Liver (tissue), 8 donors: ENCODE measurements at regions not wholly inside any gene's neighbourhood (a gene's known extent, or its start where the extent isn't known, plus 50 kb on each side); places are given as distances from the start of the nearest gene placed in this dataset.

Experiments
- DNase-seq: peaks from one replicate; pipeline ENCODE4 v3.0.0-alpha.2; 2017; ENCODE audit warnings: low spot score
- H3K27ac ChIP-seq, 2 donors: one replicate each; pipeline ENCODE4 v1.7.0; 2013; ENCODE audit warnings: inconsistent platforms in 2 of 2, low read length in 2 of 2, control low read depth in 1 of 2, low read depth in 1 of 2, mild to moderate bottlenecking in 1 of 2
- H3K27me3 ChIP-seq, 4 donors: one replicate each; pipeline versions ENCODE4 v1.6.1 to v1.7.0; 2013; ENCODE audit warnings: low read length in 3 of 4, inconsistent platforms in 1 of 4, mild to moderate bottlenecking in 1 of 4, moderate library complexity in 1 of 4; ENCODE audit not compliant: control insufficient read depth in 4 of 4, insufficient read depth in 4 of 4
- H3K36me3 ChIP-seq, 4 donors: one replicate each; pipeline versions ENCODE4 v1.6.1 to v1.7.0; 2013; ENCODE audit warnings: low read length in 3 of 4, mild to moderate bottlenecking in 3 of 4, low read depth in 1 of 4, moderate library complexity in 1 of 4; ENCODE audit not compliant: control insufficient read depth in 4 of 4, insufficient read depth in 3 of 4
- H3K4me1 ChIP-seq, 4 donors: one replicate each; pipeline versions ENCODE4 v1.6.1 to v1.7.0; 2013; ENCODE audit warnings: low read length in 3 of 4, mild to moderate bottlenecking in 3 of 4, moderate library complexity in 1 of 4; ENCODE audit not compliant: control insufficient read depth in 4 of 4, insufficient read depth in 4 of 4
- H3K4me3 ChIP-seq, 3 donors: one replicate each; pipeline versions ENCODE4 v1.6.1 to v1.7.0; 2013; ENCODE audit warnings: low read length in 3 of 3, control low read depth in 1 of 3, low read depth in 1 of 3, mild to moderate bottlenecking in 1 of 3
- H3K9ac ChIP-seq, 2 donors: one replicate each; pipeline ENCODE4 v1.7.0; 2013; ENCODE audit warnings: low read length in 2 of 2, mild to moderate bottlenecking in 2 of 2, moderate library complexity in 2 of 2, control low read depth in 1 of 2, low read depth in 1 of 2
- H3K9me3 ChIP-seq, 4 donors: one replicate each; pipeline versions ENCODE4 v1.6.1 to v1.7.0; 2013; ENCODE audit warnings: low read length in 3 of 4; ENCODE audit not compliant: control insufficient read depth in 4 of 4
- ATF3 ChIP-seq: IDR thresholded peaks from 2 replicates; pipeline ENCODE4 v1.6.1; 2016; ENCODE audit warnings: antibody characterized with exemption
- EGR1 ChIP-seq, 2 donors: IDR thresholded peaks; 2 replicates each; pipeline ENCODE4 v1.6.1; 2016 to 2018; ENCODE audit warnings: antibody characterized with exemption in 2 of 2, low read depth in 2 of 2
- FOXA1 ChIP-seq: IDR thresholded peaks from 2 replicates; pipeline ENCODE4 v1.6.1; 2016; ENCODE audit warnings: antibody characterized with exemption
- FOXA2 ChIP-seq: IDR thresholded peaks from 2 replicates; pipeline ENCODE4 v1.6.1; 2016; ENCODE audit warnings: antibody characterized with exemption
- GABPA ChIP-seq, 2 donors: IDR thresholded peaks in 1 of 2; conservative IDR thresholded peaks in 1 of 2; 2 replicates each; pipeline ENCODE4 v1.6.1; 2016; ENCODE audit warnings: antibody characterized with exemption in 2 of 2, mild to moderate bottlenecking in 1 of 2, moderate library complexity in 1 of 2
- HNF4A ChIP-seq, 2 donors: conservative IDR thresholded peaks; 2 replicates each; pipeline ENCODE4 v1.6.1; 2016; ENCODE audit warnings: antibody characterized with exemption in 2 of 2, mild to moderate bottlenecking in 2 of 2
- HNF4G ChIP-seq: IDR thresholded peaks from 2 replicates; pipeline ENCODE4 v1.6.1; 2016; ENCODE audit warnings: antibody characterized with exemption
- JUND ChIP-seq, 2 donors: IDR thresholded peaks; 2 replicates each; pipeline ENCODE4 v1.6.1; 2016; ENCODE audit warnings: antibody characterized with exemption in 2 of 2
- NR2F2 ChIP-seq: IDR thresholded peaks from 2 replicates; pipeline ENCODE4 v1.6.1; 2016; ENCODE audit warnings: antibody characterized with exemption
- RAD21 ChIP-seq, 2 donors: IDR thresholded peaks; 2 replicates each; pipeline ENCODE4 v1.6.1; 2016; ENCODE audit warnings: antibody characterized with exemption in 2 of 2, mild to moderate bottlenecking in 2 of 2
- REST ChIP-seq: IDR thresholded peaks from 2 replicates; pipeline ENCODE4 v1.6.1; 2016; ENCODE audit warnings: antibody characterized with exemption, mild to moderate bottlenecking
- RXRA ChIP-seq, 2 donors: IDR thresholded peaks; 2 replicates each; pipeline ENCODE4 v1.6.1; 2017 to 2018; ENCODE audit warnings: antibody characterized with exemption in 2 of 2, mild to moderate bottlenecking in 1 of 2
- SP1 ChIP-seq: IDR thresholded peaks from 2 replicates; pipeline ENCODE4 v1.6.1; 2018; ENCODE audit warnings: antibody characterized with exemption, mild to moderate bottlenecking
- TAF1 ChIP-seq: conservative IDR thresholded peaks from 2 replicates; pipeline ENCODE4 v1.6.1; 2016; ENCODE audit warnings: antibody characterized with exemption, mild to moderate bottlenecking
- YY1 ChIP-seq: IDR thresholded peaks from 2 replicates; pipeline ENCODE4 v1.6.1; 2016; ENCODE audit warnings: antibody characterized with exemption, mild to moderate bottlenecking
- ZBTB33 ChIP-seq: IDR thresholded peaks from 2 replicates; pipeline ENCODE4 v1.6.1; 2016; ENCODE audit warnings: antibody characterized with exemption
- WGBS: extraction: QIAGEN DNeasy Blood & Tissue Kit; methylation state at CpG from one replicate; pipeline ENCODE4 v1.1.7; 2013; 5-methylcytosine and 5-hydroxymethylcytosine counted together
- TF ChIP-seq, protein P1 (sequence below): fragments of 150-350 bp; IDR thresholded peaks from 2 replicates; pipeline ENCODE4 v1.5.1; 2017; ENCODE audit warnings: improper control_type of control experiment, low read depth, low read length; ENCODE audit not compliant: missing input control
- TF ChIP-seq, protein P2 (sequence below): IDR thresholded peaks from 2 replicates; pipeline ENCODE4 v1.6.1; 2016; ENCODE audit warnings: antibody characterized with exemption
- donor health status: healthy.
- donor health status: healthy.
- donor health status: healthy.
- donor health status: healthy.
- donor health status: healthy.

DNA sequence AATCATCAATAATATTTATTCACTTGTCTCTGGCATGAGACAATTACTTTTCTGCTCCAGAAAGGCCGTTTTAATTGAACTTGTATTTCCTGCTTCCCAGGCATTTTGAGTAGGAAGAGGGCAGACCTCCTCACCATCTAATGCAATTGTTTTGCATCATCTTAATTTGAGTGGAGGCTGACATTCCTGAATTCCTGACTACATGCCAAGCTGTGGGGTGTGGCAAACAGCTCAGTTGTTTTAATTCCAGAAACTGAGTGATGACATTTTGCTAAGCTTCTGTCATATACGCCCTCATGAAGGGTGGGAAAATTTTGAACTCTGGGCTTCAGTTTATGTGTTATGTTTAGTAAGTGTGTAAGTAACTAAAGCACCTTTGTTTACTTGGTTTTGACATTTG is 125.4 kb upstream of the USP25 start:
- TF ChIP-seq EGR1 (IDR thresholded peaks at IDR 0.05; ENCODE audit: low read depth in 2 of 2) (no peak), RXRA (IDR thresholded peaks at IDR 0.05) (no peak), FOXA1 (no peak)
- H3K4me3 ChIP-seq, result no peak overlapping the region
- no peak overlapping the region for H3K27ac ChIP-seq
- DNase-seq, result no peak
- no peaks in the 10 kb centered on the region for H3K9me3 ChIP-seq
- no peaks in the 10 kb centered on the region for H3K36me3 ChIP-seq
- H3K9ac ChIP-seq, result no peak overlapping the region
- H3K4me1 ChIP-seq, result no peaks in the 10 kb centered on the region
- H3K27me3 ChIP-seq, result peaks cover 0 to 2% (median 0%) of the 10 kb centered on the region in 4 donors
- 68% methylated on average over 2 of the region's 2 CpGs for WGBS

- H3K36me3 ChIP-seq, result no peaks in the 10 kb centered on the region
- H3K27me3 ChIP-seq, result peaks cover 0 to 2% (median 0%) of the 10 kb centered on the region in 4 donors
- H3K4me3 ChIP-seq, result no peak overlapping the region
- H3K9me3 ChIP-seq, result no peaks in the 10 kb centered on the region
- no peak overlapping the region for H3K9ac ChIP-seq
- H3K27ac ChIP-seq, result no peak overlapping the region
- no peak for DNase-seq
- WGBS, result 91% methylated on average over 1 of the region's 1 CpG
- TF ChIP-seq HNF4A (conservative IDR thresholded peaks at IDR 0.05) (no peak), ATF3 (no peak), RXRA (IDR thresholded peaks at IDR 0.05) (no peak), GABPA (IDR thresholded peaks at IDR 0.05 in 1 of 2, conservative IDR thresholded peaks at IDR 0.05 in 1 of 2) (no peak), NR2F2 (no peak), TAF1 (no peak), HNF4G (no peak), RAD21 (IDR thresholded peaks at IDR 0.05) (no peak), FOXA1 (no peak), REST (no peak), SP1 (no peak), YY1 (no peak), EGR1 (IDR thresholded peaks at IDR 0.05; ENCODE audit: low read depth in 2 of 2) (no peak), JUND (IDR thresholded peaks at IDR 0.05) (no peak), FOXA2 (no peak), ZBTB33 (no peak)
- TF ChIP-seq, protein P1, sequence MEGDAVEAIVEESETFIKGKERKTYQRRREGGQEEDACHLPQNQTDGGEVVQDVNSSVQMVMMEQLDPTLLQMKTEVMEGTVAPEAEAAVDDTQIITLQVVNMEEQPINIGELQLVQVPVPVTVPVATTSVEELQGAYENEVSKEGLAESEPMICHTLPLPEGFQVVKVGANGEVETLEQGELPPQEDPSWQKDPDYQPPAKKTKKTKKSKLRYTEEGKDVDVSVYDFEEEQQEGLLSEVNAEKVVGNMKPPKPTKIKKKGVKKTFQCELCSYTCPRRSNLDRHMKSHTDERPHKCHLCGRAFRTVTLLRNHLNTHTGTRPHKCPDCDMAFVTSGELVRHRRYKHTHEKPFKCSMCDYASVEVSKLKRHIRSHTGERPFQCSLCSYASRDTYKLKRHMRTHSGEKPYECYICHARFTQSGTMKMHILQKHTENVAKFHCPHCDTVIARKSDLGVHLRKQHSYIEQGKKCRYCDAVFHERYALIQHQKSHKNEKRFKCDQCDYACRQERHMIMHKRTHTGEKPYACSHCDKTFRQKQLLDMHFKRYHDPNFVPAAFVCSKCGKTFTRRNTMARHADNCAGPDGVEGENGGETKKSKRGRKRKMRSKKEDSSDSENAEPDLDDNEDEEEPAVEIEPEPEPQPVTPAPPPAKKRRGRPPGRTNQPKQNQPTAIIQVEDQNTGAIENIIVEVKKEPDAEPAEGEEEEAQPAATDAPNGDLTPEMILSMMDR, result no peak
- TF ChIP-seq, protein P2, sequence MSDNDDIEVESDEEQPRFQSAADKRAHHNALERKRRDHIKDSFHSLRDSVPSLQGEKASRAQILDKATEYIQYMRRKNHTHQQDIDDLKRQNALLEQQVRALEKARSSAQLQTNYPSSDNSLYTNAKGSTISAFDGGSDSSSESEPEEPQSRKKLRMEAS, result no peak
- H3K4me1 ChIP-seq, result no peaks in the 10 kb centered on the region
Measured at GRCh38 chr21:15614766-15615165, 115.0 kb upstream of the USP25 start.
